H4 (cell line): ENCODE measurements at regions not wholly inside any gene's neighbourhood (a gene's known extent, or its start where the extent isn't known, plus 50 kb on each side); places are given as distances from the start of the nearest gene placed in this dataset.

ENCODE experiments used
- DNase-seq: peaks from one replicate; pipeline ENCODE4 v3.0.0-alpha.2; 2015; ENCODE audit warnings: low spot score

DNA sequence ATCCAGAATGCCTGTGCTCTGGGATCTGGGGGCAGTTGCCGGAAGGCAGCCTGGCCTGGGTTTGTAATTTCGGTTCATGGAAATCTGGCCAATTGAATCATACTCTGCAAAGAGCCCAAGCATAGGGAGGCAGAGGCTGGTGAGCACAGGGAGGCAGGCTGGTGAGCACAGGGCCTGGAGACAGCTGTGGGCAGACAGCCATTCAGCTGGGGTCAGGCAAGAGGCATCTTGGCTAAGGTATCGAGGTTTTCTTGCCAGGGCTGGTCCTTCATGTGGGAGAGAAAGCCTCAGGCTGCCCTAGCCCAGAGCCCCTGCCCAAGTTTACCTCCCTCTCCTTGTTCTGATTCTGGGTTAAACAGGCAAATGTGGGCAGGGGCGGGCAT lies 63.7 kb upstream of the BAIAP2L1 start:
- DNase-seq, result no peak

DNA sequence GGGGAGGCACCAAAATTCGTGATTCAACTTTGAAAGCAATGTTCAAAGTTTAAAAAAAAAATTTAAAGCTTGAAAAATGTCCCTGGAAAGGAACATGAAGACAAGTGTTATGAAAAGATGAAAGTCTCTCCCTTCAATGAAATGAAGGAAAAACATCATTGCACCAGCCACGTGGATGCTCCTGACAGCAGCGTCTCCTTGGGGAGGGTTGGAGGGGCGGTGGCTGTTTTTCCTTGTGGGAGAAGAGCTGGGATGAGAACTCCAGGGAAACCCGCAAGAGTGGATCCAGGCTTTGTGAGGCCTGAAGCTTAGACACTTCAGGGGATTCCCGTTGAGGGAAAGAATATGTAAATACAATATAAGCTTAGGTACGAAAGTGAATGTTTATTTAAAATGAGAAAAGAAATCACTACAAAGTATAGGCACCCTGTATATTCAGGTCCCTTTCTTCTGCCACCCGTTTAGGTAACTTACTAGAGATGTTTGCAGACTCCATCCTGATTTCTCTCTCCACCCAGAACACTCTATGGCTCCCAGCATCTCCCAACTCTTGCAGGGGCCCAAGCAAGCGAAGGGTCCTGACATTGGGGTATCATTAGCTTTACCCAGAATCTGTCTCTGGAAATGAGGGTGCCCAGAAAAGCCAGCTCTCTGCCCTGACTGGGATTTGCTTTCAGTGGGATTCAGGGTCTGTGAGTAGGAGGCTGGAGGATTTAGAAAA lies 63.1 kb upstream of the BAIAP2L1 start:
- no peak for DNase-seq

DNA sequence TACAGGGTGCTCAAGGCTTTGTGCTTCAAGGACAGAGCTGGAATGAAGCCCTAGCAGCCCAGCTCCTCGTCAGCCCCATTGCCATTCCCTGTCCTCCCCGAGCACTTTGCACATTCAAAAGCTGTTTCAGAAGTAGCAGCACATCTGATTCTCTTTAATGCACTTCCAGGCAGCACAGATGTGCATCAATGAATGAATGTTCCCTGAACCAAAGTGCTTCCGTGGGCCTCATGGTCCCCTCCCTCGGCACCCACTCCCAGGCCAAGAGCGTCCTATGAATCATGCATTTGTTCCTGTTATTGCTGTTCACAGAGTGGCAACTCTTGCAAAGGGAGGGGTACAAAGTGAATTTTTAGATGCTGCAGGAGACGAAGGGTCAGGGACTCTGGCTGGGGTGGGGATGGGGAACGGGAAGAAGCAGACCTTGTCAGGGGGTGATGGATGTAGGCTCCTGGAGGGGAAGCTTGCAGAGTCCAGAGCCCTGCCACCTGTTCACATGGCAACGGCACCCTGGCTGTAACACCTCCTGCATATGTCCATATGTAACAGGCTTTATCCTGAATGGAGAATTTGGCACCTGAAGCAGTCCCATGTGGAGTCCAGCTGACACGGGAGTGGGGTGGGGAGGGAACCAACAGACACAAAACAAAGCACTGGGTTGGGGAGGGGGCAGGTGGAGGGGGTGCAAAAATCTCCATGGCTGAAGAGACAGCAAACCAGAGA lies 62.2 kb upstream of the BAIAP2L1 start:
- DNase-seq, result no peak

DNA sequence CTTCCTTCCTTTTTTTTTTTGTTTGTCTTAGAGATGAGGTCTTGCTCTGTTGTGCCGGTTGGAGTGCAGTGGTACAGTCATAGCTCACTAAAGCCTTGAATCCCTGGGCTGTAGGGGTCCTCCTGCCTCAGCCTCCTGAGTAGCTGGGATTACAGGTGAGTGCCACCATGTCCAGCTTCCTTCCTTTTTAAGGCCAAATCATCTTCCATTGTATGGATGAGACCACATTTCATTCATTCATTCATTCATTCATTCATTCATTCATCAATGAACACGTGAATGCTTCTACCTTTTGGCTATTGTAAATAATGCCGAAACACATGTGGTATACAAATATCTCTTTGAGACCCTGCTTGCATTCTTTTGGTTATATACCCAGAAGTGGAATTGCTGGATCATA lies 60.0 kb upstream of the BAIAP2L1 start:
- DNase-seq, result no peak

DNA sequence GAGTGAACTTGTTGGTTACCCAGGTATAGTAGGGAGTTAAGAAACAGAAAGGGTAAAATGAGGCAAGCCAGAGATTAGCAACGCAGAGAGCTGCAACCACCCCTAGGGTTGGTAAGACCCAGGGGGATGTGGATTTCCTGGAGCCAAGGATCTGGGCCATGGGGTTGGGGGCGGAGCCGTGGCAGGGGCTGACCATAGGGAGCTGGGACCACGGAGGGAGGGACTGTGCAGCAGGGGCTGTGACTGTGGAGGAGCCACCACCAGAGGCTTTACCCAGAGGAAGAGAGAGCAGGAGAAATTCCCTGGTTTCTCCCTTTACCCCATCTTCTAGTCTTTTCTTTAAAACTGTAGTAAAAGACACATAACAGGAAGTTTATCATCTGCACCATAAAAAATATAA lies 58.6 kb upstream of the BAIAP2L1 start:
- DNase-seq, result no peak

DNA sequence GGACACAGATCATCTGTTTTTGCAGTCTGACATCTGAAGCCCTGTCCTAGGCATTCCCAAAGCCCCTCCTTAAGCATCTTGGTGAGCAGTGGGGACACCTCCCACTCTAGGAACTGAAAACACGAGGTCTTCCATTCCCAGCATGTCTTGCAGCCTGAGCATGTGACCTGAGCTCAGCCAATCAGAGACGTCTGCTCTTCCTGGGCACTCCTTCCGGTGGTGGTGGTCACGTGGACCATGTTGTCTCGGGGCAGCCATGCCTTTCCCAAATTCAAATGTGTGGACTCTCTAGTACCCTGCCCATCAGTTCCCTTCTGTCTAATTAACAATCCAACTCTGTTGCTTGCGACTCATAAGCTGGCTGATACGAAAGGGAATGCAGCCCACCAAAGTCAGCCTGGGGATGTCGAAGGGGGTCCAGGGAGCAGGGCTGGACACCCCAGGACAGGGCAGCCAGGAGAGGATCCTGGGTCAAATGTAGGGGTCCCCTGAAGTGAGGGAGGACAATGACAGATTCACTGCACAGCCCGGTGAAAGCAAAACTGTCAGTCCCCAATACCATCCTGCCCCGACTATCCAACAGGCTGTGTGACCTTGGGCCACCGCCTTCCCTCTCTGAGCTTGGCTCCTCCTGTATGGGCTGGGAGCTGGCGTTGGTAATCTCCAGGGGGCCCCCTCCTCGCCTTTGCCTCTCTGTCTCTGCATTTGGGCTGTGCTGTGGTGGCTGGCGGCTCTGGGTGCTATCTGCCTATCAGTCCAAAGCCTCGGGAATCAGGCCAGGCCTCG lies 57.4 kb upstream of the BAIAP2L1 start:
- DNase-seq, result no peak

DNA sequence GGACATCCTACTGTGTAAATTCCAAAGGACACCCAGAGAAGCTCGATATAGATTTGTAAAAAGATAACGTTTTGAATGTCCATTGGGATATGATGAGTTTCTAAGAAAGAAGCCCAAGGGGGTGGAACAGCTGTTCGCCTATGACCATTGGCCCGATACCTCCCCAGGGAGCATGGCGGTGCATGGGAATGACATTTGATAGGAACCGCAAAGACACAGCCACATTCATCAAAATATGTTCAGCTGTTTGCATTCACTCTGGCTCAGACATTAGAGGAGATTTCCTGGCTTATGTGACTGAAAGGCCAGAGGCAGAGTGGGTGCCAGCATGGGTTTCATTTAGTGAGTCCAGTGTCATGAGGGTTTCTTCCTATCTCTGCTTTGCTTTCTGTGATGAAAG lies 56.0 kb upstream of the BAIAP2L1 start:
- no peak for DNase-seq

DNA sequence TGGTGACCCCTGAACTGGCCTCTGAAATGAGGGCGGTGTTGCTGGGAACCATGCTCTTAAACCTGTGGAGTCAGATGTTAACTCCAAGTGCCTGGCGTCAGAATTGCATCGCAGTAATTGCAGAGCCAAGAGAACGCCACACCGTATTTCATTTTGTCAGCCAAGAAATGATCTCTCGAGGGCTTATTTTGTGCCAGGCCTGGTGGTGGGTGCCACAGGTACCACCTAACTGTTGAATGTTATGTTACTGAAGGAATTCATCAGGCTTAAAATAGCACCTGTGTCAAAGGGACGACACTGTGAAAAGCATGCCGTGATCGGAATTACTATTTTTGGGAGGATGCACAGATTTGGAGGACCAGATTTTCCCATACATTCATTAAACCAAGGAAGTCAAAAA lies 51.9 kb upstream of the BAIAP2L1 start:
- DNase-seq, result no peak
